ENCODE measurements at regions not wholly inside any gene's neighbourhood (a gene's known extent, or its start where the extent isn't known, plus 50 kb on each side); places are given as distances from the start of the nearest gene placed in this dataset.

GRCh38 chr13:72317346-72318109, 409.9 kb downstream of the MZT1 start:
- no peak for DNase-seq

- DNase-seq, result no peak
These were observed 410.7 kb downstream of the MZT1 start for GRCh38 chr13:72316716-72317115.

- DNase-seq, result no peak
These were observed 412.1 kb downstream of the MZT1 start for GRCh38 chr13:72315312-72315711.

GRCh38 chr13:72314210-72314609, 413.2 kb downstream of the MZT1 start:
- DNase-seq, result no peak

GRCh38 chr13:72313546-72313945, 413.9 kb downstream of the MZT1 start:
- DNase-seq, result no peak

- no peak for DNase-seq
These were observed 423.3 kb downstream of the MZT1 start for GRCh38 chr13:72303941-72304746.

- no peak for DNase-seq
These were observed 429.2 kb upstream of the DACH1 start for GRCh38 chr13:72296246-72296645.

- no peak for DNase-seq
These were observed 428.1 kb upstream of the DACH1 start for GRCh38 chr13:72295153-72295552.

- no peak for DNase-seq
These were observed 426.2 kb upstream of the DACH1 start for GRCh38 chr13:72293206-72293605.

- DNase-seq, result no peak
These were observed 424.1 kb upstream of the DACH1 start for GRCh38 chr13:72290962-72291681.

GRCh38 chr13:72286421-72286820, 419.4 kb upstream of the DACH1 start:
- DNase-seq, result no peak

- no peak for DNase-seq
These were observed 417.8 kb upstream of the DACH1 start for GRCh38 chr13:72284791-72285190.

- no peak for DNase-seq
These were observed 394.7 kb upstream of the DACH1 start for GRCh38 chr13:72261732-72262131.

GRCh38 chr13:72259528-72259927, 392.5 kb upstream of the DACH1 start:
- DNase-seq, result no peak

- DNase-seq, result no peak
These were observed 391.5 kb upstream of the DACH1 start for GRCh38 chr13:72258340-72258981.

GRCh38 chr13:72255908-72256307, 388.9 kb upstream of the DACH1 start:
- DNase-seq, result peak; percentile 46

- no peak for DNase-seq
These were observed 386.8 kb upstream of the DACH1 start for GRCh38 chr13:72253754-72254153.

GRCh38 chr13:72246396-72246795, 379.4 kb upstream of the DACH1 start:
- DNase-seq, result no peak

GRCh38 chr13:72244788-72245187, 377.8 kb upstream of the DACH1 start:
- no peak for DNase-seq

- no peak for DNase-seq
These were observed 363.1 kb upstream of the DACH1 start for GRCh38 chr13:72230131-72230530.

- no peak for DNase-seq
These were observed 362.1 kb upstream of the DACH1 start for GRCh38 chr13:72229067-72229466.

GRCh38 chr13:72221276-72221962, 354.4 kb upstream of the DACH1 start:
- no peak for DNase-seq

GRCh38 chr13:72218966-72219365, 352.0 kb upstream of the DACH1 start:
- no peak for DNase-seq
